HG02763 (cell line): ENCODE measurements at regions not wholly inside any gene's neighbourhood (a gene's known extent, or its start where the extent isn't known, plus 50 kb on each side); places are given as distances from the start of the nearest gene placed in this dataset.
"Not testable (repeated sequence)": the region's sequence is repeated elsewhere in the genome, so short reads cannot be mapped to it uniquely, and the experiment has no call there.

Experiments
- ATAC-seq: cut with Tn5 transposase; IDR thresholded peaks from one replicate; pipeline ENCODE4 v1.9.1; 2021; ENCODE audit warnings: mild to moderate bottlenecking, moderate library complexity; ENCODE audit not compliant: unreplicated experiment

DNA sequence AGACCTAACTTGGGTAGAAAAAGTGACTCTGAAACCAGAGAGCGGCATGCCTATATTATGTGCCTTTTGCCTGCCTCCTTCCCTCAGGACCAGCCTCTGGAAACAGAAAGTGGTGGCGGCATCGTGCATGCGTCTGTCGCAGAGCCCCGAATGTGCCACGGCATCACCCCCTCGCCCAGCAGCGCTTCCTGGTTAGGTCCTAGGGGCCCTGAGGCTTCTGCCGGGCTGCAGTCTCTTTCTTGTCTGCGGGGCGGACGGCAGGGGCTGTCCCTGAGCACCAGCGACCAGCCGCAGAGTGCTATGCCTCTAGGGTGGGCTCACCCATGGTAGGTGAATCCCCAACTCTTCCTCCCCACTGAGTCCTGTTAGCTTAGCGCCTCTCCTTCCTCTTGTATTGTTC lies 68.7 kb downstream of the VSIG4 start:
- ATAC-seq: no peak

DNA sequence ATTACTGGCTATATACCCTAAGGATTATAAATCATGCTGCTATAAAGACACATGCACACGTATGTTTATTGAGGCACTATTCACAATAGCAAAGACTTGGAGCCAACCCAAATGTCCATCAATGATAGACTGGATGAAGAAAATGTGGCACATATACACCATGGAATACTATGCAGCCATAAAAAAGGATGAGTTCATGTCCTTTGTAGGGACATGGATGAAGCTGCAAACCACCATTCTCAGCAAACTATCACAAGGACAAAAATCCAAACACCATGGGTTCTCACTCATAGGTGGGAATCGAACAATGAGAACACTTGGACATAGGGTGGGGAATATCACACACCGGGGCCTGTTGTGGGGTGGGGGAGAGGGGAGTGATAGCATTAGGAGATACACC lies 72.7 kb downstream of the VSIG4 start:
- not testable (repeated sequence) for ATAC-seq

DNA sequence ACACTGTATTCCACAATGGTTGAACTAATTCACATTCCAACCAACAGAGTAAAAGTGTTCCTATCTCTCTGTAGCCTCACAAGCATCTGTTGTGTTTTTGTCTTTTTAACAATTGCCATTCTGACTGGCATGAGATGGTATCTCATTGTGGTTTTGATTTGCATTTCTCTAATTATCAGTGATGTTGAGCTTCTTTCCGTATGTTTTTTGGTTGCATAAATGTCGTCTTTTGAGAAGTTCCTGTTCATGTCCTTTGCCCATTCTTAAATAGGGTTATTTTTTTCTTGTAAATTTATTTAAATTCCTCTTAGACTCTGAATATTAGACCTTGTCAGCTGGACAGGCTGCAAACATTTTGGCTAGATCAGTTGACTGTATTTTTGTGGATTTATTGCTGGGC lies 78.2 kb downstream of the VSIG4 start:
- no peak for ATAC-seq

DNA sequence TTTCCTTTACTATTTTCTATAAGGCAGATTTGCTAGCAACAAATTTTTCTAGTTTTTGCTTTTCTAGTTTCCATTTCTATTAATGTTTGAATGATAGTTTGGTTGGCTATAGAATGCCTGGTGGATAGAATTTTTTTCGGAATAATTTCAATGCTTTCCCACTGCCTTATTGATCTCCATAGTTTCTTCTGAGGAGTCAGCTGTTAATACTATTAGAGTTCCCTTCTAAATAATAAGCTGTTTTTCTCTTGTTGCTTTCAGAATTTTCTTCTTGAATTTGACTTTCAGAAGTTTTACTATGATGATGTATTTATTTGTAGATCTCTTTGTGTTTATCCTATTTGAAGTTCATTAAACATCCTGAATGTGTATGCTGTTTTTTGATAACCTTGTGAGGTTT lies 91.8 kb downstream of the VSIG4 start:
- ATAC-seq: no peak

DNA sequence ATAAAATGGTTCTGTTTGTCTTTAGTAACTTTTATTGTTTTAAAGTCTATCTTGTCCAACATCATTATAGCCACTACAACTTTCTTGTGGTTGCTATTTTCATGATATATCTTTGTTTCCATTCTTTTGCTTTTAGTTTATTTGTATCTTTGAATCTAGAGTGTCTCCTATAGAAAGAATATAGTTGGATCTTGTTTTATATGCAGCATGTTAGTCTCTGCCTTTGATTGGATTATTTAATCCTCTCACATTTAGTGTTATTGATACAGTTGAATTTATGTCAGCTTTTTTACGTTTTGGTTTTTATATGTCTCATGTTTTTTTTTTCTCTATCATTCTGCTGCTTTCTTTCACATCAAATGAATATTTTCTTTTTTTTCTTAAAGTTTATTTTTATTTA lies 98.1 kb downstream of the VSIG4 start:
- no peak for ATAC-seq

DNA sequence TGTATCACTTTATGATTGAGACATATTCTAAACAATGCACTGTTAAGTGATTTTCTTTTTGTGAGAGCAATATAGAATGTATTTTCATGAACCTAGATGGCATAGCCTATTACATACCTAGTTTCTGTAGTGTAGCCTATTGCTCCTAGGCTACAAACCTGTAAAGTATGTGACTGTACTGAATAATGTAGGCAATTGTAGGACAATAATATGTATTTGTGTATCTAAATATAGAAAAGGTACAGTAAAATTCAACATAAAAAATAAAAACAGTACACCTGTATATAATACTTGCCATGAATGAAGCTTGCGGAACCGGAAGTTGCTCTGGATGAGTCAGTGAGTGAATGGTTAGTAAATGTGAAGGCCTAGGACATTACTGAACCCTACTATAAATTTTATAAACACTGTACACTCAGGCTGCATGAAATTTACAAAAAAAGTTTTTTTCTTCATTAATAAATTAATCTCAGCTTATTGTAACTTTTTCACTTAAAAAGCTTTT lies 106.7 kb downstream of the VSIG4 start:
- ATAC-seq: no peak

DNA sequence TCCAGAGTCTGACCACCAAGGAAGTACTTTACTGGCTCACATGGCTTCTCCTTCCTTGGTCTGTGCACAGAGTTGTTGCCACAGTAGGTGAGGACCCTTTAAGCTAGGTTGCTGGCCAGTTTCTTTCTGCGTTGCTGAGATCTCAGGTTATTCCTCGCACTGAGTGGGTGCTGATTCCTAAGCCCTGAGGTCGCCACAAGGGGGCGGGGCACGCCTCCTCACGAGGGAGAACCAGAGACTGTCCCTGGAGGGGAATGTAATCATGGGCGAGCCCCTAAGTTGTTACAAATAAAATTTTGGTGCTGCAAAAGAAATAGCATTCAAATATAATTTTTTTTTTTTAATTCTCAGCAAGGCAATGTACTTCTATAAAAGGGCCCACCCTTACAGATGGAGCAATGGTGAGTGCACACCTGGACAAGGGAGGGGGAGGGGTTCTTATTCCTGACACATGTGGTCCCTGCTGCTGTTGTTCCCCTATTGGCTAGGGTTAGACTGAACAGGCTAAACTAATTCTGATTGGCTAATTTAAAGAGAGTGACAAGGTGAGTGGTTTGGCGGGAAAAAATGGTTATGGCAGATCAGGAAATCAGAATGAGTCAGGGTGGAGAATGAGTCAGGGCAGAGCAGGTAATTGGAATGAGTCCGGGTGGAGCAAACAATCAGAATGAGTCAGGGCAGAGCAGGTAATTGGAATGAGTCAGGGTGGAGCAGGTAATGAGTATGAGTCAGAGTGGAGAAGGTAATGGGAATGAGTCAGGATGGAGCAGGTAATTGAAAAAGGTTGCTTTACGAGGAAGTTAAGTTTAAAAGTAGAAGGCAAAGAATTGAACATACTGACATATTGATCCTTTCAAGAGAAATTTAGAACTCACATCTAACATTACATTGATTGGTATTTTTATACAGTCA lies 107.5 kb downstream of the VSIG4 start:
- ATAC-seq: no peak

DNA sequence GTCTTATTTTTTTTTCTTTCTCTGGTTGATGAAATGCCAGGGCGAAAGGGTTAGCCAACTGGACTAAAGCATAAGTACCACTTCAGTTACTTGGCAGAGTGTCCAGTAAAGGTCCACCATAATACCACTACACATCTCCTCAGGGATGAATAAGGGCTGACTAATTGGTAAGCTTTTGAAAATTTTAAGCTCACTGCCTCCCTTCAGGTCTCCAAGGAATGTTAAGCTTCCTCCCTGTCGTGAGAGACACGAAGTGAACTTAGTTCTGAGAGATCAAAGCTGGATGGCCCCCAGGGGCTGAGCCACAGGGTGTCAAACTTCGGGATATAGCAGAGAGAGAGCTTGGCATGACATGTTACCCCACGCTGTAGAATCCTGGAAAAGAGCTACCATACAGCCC lies 111.4 kb downstream of the VSIG4 start:
- ATAC-seq: no peak

DNA sequence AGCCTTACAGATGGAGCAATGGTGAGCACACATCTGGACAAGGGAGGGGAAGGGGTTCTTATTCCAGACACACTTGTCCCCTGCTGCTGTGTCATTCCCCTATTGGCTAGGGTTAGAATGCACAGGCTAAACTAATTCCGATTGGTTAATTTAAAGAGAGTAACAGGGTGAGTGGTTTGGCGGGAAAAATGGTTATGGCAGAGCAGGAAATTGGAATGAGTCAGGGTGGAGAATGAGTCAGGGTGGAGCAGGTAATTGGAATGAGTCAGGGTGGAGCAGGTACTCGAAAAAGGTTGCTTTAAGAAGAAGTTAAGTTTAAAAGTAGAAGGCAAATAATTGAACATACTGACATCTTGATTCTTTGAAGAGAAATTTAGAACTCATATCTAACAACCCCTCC lies 112.5 kb downstream of the VSIG4 start:
- ATAC-seq: not testable (repeated sequence)

DNA sequence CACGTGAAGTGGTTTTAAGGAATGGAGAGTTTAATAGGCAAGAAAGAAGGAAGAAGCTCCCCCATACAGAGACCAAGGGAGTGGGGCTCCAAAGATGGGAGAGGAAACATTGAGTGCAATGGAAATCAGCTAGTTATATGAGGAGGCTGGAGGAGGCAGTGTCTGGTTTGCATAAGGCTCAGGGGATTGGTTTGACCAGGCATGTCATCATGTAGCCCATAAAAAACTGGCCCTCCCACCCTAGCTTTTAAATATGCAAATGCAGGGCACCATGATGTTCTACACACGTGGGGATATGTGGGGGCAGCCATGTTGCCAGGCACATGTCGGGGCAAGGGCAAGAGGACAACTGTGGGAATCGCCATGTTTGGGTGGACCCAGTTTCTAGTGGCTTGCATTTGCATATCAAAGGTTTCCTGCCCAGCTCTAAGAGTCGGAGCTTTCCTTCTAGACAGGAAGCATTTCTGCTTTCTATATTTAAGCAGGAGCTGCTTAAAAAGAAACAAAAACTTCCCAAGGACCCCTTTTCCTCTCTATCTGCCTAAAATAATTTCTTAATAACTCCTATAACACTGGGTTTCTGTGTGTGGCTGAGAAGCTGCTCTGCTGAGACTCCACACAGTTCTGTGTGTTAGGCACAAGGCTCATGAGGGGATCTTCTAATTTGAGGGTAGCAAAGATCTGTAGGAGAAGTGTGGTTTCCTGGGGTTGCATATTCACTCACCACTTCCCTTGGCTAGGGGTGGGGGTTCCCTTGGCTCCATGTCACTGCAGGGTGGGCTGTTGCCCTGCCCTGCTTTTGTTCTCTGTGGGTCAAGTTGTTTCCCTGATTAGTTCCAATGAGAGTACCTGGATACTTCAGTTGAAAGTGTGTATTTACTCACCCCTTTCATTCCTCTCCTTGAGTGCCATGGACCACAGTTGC lies 113.5 kb downstream of the VSIG4 start:
- peak; percentile 74 for ATAC-seq

DNA sequence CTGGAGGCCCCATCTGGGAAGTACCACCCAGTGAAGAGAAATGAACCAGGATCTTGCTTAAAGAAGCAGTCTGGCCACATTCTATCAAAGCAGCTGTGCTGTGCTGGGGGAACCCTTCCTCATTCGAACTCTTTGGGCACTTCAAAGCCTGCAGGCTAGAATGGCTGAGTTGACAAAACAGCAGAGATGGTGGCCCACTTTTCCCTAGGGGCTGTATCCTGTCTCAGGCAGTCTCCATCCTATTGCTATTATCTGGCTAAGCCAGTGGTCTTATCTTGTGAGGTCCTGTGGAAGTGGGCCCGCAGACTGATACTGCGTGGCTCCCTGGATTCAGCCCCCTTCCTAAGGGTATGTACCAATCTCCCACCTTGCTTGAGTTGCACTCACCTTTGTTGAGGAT lies 114.3 kb downstream of the VSIG4 start:
- ATAC-seq: no peak

DNA sequence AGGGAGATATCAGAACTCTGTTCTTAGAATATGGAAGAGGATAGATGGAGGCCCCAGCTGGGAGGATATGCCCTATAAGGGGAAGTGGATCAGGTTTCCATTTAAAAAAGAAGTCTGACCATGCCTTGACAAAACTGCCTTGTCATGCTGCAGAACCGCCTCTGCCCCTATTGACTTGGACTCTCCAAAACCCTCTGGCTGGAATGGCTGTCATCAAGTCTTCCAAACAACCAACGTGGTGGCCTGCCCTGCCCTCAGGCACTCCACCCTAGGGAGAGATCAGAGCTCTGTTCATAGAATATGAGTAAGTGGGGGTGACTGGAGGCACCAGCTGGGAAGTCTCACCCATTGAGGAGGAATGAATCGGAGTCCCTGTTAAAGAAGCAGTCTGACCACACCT lies 114.9 kb downstream of the VSIG4 start:
- no peak for ATAC-seq

DNA sequence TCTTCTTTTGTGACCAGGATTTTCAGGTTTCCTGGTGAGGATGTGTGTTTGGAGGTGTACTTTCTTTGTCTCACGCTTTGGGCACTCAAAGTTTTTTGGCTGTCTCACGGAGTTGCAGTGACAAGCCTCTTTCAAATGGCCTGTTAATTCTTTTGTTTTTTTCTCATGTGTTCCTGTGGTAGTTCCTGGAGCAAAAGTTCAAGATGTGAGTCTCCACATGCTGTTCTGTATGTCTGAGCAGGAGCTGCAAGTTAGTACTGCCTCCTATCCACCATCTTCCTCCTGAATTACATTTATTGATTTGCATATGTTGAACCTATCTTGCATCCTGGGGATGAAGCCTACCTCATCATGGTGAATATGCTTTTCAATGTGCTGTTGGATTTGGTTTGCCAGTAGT lies 118.5 kb downstream of the VSIG4 start:
- ATAC-seq: no peak

DNA sequence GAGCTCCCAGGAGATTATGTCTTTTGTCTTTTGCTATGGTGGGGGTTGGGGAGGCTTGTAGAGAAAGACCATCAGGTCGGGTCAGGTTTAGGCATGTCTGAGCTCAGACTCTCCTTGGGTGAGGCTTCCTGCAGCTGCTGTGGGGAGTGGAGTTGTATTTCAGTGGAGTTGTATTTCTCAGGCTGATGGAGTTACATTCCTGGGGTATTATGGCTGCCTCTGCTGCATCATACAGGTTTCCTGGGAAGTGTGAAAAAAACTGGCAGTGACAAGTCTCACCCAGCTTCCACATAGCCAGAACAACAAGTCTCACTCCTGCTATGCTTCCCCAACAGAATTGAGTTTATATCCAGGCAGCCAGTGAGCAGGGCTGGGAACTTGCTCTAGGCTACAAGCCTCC lies 119.3 kb downstream of the VSIG4 start:
- no peak for ATAC-seq

DNA sequence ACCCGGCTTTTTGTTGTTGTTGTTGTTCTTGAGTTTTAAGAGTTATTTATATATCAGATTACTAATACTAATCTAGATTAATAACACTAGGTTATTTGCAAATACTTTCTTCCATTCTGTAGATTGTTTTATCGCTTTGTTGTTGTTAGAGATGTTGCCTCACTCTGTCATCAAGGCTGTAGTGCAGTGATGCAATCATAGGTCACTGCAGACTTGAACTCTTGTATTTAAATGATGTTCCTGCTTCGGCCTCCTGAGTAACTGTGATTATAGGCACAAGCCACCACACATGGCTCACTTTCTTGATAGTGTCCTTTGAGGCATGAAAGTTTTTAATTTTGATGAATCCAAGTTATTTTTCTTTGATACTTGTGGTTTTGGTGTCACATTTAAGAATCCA lies 129.0 kb downstream of the VSIG4 start:
- ATAC-seq: no peak

DNA sequence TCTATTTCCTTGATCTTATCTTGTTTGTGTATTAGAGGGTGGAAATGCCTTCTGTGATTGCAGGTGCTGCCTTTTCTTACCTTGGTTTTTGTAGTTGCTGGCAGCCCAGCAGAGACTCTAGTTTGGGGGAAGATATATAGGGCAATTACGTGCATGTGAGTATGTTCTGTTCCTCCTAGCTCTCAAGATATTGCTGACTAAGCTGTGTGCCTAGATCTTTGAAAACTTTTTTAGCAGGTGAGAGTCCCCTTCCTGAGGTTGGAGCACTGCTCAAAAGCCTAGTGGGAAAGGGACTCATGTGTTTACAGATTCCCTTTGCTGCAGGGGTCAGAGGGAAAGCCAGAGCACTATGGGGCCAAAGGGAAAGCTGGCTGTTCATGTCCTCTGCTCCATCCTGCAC lies 136.1 kb downstream of the VSIG4 start:
- no peak for ATAC-seq

DNA sequence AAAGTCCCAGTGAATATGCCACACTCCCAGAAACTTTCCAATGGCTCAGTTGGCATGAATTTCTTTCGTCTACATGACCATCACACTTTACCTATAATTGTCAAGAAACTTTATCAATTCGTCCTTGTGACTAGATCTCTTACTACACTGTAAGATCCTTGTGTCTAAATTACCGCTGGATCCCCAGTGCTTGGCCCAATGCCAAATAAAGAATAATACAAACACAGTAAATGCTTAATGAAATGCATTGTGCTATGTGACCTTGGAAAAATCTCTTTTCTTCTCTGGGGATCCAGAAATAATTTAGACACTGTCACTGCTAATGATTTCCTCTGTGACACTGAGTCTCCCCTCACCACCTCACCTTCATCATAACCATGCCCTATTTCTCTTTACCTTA lies 137.9 kb downstream of the VSIG4 start:
- ATAC-seq: no peak

DNA sequence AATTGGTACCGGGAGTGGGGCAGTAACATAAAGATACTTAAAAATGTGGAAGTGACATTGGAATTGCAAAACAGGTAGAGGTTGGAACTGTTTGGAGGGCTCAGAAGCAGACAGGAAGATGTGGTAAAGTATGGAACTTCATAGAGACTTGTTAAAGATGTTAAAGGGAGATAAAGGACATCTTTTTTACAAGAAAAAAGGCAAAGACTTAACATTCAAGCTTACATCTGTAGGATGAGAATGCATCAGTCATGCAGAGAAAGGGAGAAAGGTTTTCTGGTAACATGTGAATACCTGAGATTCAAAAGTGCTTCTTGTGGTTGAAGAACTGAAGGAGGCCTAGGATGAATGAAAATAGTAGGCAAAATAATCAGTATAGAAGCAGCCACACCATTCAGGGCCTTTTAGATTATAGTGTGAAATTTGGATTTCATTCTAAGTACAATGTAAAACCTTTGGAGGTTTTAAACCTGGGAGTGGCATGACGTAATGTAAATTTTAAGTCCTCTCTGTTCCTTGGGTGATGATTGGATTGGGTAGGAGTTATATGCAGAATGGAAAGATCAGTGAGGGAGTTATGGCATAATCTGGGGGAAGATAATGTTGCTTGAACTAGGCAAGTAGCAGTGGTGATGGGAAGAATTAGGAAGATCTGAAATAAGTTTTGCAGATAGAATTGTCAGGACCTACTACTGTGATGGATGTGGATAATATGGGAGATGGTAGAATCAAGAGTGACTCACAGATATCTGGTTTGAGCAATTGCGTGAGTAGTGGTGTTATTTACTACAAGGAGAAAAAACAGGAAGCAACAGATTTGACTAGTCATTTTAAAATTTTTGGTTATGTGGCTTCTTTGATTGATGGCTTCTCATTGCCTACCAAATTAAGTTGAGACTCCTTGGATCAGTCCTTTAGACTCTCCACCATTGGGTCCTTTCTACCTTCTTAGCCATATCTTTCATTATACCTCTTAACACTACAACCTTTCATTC lies 138.7 kb downstream of the VSIG4 start:
- ATAC-seq: no peak

DNA sequence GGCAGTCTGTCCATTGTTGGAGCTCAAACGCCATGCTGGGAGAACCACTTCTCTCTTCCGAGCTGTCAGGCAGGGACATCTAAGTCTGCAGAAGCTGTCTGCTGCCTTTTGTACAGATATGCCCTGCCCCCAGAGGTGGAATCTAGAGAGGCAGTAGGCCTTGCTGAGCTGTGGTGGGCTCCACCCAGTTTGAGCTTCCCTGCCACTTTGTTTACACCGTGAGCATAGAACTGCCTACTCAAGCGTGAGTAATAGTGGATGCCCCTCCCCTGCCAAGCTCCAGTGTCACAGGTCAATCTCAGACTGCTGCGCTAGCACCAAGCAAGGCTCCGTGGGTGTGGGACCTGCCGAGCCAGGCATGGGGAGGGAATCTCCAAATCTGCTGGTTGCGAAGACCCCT lies 145.7 kb downstream of the VSIG4 start:
- ATAC-seq: no peak

DNA sequence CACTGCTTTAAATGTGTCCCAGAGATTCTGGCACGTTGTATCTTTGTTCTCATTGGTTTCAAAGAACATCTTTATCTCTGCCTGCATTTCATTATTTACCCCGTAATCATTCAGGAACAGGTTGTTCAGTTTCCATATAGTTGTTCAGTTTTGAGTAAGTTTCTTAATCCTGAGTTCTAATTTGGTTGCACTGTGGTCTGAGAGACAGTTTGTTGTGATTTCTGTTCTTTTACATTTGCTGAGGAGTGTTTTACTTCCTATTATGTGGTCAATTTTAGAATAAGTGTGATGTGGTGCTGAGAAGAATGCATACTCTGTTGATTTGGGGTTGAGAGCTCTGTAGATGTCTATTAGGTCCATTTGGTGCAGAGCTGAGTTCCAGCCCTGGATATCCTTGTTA lies 148.1 kb downstream of the VSIG4 start:
- not testable (repeated sequence) for ATAC-seq
